ENCODE measurements at regions not wholly inside any gene's neighbourhood (a gene's known extent, or its start where the extent isn't known, plus 50 kb on each side); places are given as distances from the start of the nearest gene placed in this dataset.

DNA sequence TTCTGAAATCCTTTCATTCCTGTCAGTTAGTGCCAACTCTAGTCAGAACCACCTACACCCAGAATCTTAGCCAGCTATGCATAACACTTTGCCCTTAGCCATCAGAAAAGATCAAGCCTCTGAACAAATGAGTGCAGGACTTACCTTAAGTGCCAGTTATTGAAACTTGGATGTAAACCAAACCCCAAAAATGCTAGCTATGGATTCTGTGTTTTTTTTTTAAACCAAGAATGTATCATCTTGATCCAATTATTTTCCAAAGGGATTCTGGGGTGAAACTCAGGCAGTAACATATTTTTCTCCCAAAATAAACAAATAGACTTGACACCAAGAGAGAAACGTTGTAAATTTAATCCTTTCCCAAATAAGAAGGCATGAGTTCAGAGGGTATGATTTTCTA, 538.6 kb upstream of the ADAMTS5 start (continued):
- TF ChIP-seq, protein P1, sequence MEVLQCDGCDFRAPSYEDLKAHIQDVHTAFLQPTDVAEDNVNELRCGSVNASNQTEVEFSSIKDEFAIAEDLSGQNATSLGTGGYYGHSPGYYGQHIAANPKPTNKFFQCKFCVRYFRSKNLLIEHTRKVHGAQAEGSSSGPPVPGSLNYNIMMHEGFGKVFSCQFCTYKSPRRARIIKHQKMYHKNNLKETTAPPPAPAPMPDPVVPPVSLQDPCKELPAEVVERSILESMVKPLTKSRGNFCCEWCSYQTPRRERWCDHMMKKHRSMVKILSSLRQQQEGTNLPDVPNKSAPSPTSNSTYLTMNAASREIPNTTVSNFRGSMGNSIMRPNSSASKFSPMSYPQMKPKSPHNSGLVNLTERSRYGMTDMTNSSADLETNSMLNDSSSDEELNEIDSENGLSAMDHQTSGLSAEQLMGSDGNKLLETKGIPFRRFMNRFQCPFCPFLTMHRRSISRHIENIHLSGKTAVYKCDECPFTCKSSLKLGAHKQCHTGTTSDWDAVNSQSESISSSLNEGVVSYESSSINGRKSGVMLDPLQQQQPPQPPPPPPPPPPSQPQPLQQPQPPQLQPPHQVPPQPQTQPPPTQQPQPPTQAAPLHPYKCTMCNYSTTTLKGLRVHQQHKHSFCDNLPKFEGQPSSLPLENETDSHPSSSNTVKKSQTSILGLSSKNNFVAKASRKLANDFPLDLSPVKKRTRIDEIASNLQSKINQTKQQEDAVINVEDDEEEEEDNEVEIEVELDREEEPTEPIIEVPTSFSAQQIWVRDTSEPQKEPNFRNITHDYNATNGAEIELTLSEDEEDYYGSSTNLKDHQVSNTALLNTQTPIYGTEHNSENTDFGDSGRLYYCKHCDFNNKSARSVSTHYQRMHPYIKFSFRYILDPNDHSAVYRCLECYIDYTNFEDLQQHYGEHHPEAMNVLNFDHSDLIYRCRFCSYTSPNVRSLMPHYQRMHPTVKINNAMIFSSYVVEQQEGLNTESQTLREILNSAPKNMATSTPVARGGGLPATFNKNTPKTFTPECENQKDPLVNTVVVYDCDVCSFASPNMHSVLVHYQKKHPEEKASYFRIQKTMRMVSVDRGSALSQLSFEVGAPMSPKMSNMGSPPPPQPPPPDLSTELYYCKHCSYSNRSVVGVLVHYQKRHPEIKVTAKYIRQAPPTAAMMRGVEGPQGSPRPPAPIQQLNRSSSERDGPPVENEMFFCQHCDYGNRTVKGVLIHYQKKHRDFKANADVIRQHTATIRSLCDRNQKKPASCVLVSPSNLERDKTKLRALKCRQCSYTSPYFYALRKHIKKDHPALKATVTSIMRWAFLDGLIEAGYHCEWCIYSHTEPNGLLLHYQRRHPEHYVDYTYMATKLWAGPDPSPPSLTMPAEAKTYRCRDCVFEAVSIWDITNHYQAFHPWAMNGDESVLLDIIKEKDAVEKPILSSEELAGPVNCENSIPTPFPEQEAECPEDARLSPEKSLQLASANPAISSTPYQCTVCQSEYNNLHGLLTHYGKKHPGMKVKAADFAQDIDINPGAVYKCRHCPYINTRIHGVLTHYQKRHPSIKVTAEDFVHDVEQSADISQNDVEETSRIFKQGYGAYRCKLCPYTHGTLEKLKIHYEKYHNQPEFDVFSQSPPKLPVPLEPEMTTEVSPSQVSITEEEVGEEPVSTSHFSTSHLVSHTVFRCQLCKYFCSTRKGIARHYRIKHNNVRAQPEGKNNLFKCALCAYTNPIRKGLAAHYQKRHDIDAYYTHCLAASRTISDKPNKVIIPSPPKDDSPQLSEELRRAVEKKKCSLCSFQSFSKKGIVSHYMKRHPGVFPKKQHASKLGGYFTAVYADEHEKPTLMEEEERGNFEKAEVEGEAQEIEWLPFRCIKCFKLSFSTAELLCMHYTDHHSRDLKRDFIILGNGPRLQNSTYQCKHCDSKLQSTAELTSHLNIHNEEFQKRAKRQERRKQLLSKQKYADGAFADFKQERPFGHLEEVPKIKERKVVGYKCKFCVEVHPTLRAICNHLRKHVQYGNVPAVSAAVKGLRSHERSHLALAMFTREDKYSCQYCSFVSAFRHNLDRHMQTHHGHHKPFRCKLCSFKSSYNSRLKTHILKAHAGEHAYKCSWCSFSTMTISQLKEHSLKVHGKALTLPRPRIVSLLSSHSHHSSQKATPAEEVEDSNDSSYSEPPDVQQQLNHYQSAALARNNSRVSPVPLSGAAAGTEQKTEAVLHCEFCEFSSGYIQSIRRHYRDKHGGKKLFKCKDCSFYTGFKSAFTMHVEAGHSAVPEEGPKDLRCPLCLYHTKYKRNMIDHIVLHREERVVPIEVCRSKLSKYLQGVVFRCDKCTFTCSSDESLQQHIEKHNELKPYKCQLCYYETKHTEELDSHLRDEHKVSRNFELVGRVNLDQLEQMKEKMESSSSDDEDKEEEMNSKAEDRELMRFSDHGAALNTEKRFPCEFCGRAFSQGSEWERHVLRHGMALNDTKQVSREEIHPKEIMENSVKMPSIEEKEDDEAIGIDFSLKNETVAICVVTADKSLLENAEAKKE (CRISPR knock-in tag; IDR thresholded peaks at IDR 0.05), result no peak
- no peak for TF ChIP-seq REST (IDR thresholded peaks at IDR 0.05; ENCODE audit: unreplicated experiment)

DNA sequence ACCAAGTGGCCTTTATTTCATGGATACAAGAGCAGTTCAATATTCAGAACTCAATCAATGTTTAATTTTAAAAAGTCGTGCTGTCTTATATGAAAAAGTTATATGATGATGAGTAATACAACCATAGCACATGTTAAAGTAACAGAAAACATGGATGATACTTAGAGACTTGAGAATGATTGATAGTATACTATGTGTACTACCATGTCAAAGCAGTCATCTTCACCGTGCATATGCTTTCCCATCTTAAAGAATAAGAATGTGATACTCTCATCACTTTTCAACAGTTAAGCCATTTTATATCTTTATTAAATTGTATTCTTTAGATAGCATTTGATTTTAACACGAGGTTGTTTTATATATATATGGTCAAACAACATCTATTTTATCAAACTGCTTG, 535.9 kb upstream of the ADAMTS5 start:
- DNase-seq (ENCODE audit: low spot score), result no peak
- H3F3A ChIP-seq (replicated peaks; ENCODE audit: low read depth), result no peaks in the 10 kb centered on the region
- no peaks in the 10 kb centered on the region for H3K36me3 Mint-ChIP-seq (ENCODE audit: low read depth)
- no peaks in the 10 kb centered on the region for H3K9me3 Mint-ChIP-seq
- H3K36me3 ChIP-seq (ENCODE audit: insufficient read depth), result no peaks in the 10 kb centered on the region
- no peak overlapping the region for H3K4me3 Mint-ChIP-seq
- no peaks in the 10 kb centered on the region for H3K27me3 ChIP-seq (ENCODE audit: insufficient read depth)
- H3K9me2 ChIP-seq (ENCODE audit: insufficient read depth), result no peaks in the 10 kb centered on the region
- ATAC-seq, result no peak
- no peaks in the 10 kb centered on the region for H4K20me1 ChIP-seq (replicated peaks; ENCODE audit: insufficient read depth)
- no peak overlapping the region for H3K4me2 ChIP-seq
- no peak overlapping the region for H3K27ac ChIP-seq (ENCODE audit: low read depth)
- no peaks in the 10 kb centered on the region for H3K4me1 ChIP-seq (ENCODE audit: insufficient read depth)
- no peaks in the 10 kb centered on the region for H3K27me3 Mint-ChIP-seq (ENCODE audit: insufficient read depth, low read depth, poor library complexity)
- peaks cover 8% of the 10 kb centered on the region for H3K4me1 Mint-ChIP-seq
- H3K79me2 ChIP-seq (replicated peaks; ENCODE audit: insufficient read depth), result no peaks in the 10 kb centered on the region
- H3K4me3 ChIP-seq, result no peak overlapping the region
- H2AFZ ChIP-seq, result no peak overlapping the region
- no peak overlapping the region for H3K27ac Mint-ChIP-seq
- TF ChIP-seq ZNF114 (CRISPR knock-in tag; IDR thresholded peaks at IDR 0.05), result no peak
- no peak for TF ChIP-seq ZNF331 (CRISPR knock-in tag; IDR thresholded peaks at IDR 0.05; ENCODE audit: low read depth)
- TF ChIP-seq CTCF (conservative IDR thresholded peaks at IDR 0.05; ENCODE audit: low read depth in 2 of 2), result no peak

All from GM23338 (cell line).